Skeletal muscle satellite cell (primary cell): ENCODE measurements at regions not wholly inside any gene's neighbourhood (a gene's known extent, or its start where the extent isn't known, plus 50 kb on each side); places are given as distances from the start of the nearest gene placed in this dataset.
"Not testable (repeated sequence)": the region's sequence is repeated elsewhere in the genome, so short reads cannot be mapped to it uniquely, and the experiment has no call there.

Source experiments
- H3K27me3 ChIP-seq: 2 replicates; pipeline ENCODE4 v1.7.0; 2013; ENCODE audit warnings: low read length; ENCODE audit not compliant: control insufficient read depth, insufficient read depth
- H3K36me3 ChIP-seq: 2 replicates; pipeline ENCODE4 v1.7.0; 2013; ENCODE audit warnings: mild to moderate bottlenecking, control low read depth, low read length; ENCODE audit not compliant: insufficient read depth
- H3K4me1 ChIP-seq: 2 replicates; pipeline ENCODE4 v1.7.0; 2013; ENCODE audit warnings: low read length; ENCODE audit not compliant: control insufficient read depth, insufficient read depth
- H3K4me2 ChIP-seq: 2 replicates; pipeline ENCODE4 v1.7.0; 2013; ENCODE audit warnings: mild to moderate bottlenecking, low read length
- H3K4me3 ChIP-seq: 2 replicates; pipeline ENCODE4 v1.7.0; 2013; ENCODE audit warnings: low read length
- H3K9ac ChIP-seq: 2 replicates; pipeline ENCODE4 v1.7.0; 2013; ENCODE audit warnings: mild to moderate bottlenecking, low read depth, low read length, moderate library complexity
- H3K9me3 ChIP-seq: replicated peaks from 2 replicates; pipeline ENCODE4 v1.7.0; 2013; ENCODE audit warnings: mild to moderate bottlenecking, control low read depth, low read length

GRCh38 chr4:151845551-151845950, 84.7 kb upstream of the GATB start:
- not testable (repeated sequence) for H3K4me2 ChIP-seq, H3K9ac ChIP-seq

DNA sequence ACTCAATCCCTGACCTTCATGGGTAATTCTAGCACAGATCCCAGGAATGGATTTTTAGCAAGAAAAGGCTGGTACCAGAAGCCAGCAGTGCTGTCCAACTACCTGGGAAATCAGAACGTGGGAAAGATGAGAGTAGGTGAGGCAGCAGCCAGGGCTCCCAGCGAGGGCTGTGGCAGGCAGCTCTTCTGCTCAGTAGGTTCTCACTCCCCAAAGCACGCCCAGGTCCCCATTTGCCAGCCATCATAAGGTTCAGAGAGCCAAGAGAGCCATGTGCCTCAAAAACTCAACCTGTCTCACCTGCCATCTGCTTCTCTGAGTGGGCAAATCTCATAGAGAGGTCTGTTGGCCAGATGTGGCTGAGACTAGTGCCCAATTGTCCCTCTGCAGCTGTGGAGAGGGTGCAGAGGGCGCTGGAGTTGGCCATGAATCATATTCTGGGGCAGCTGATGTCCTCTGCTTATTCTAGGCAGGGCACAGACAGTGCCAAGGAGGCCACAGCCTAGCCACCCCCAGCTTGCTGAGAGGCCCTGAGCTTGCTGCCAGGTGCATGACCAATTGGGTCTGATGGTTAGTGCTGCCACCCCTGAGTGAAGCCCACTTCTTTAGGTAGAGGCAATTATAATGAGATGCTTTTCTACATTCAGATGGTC, 81.7 kb upstream of the GATB start:
- Histone ChIP-seq H3K9me3 (no peaks in the 10 kb centered on the region), H3K4me1 (no peaks in the 10 kb centered on the region), H3K4me2 (no peak overlapping the region), H3K9ac (no peak overlapping the region), H3K4me3 (no peak overlapping the region), H3K27me3 (peaks cover 3% of the 10 kb centered on the region), H3K36me3 (no peaks in the 10 kb centered on the region)

More at GRCh38 chr4:151845551-151845950, 84.7 kb upstream of the GATB start:
- H3K4me1 ChIP-seq, H3K36me3 ChIP-seq, H3K9me3 ChIP-seq, H3K27me3 ChIP-seq, H3K4me3 ChIP-seq: not testable (repeated sequence)

DNA sequence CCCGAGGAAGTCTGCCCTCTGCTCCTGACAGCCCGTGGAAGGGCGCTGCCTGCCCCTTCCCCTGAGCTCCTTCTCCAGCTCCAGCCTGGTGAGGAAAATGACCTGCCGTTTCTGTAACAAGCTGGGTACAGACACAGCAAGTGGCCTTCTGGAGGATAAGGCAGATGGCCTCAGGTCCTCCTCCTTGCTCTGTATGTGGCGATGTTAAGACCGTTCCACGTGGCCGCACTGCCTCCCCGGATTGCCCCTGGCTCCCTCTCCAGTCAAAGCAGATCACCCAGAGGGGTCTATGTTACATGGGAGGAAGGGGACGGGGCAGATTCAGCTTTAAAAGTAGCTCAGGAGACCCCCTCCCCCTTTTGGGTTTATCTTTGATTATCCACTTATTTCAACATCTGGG, 80.3 kb upstream of the GATB start:
- Histone ChIP-seq H3K4me1 (no peaks in the 10 kb centered on the region), H3K9me3 (no peaks in the 10 kb centered on the region), H3K27me3 (peaks cover 3% of the 10 kb centered on the region), H3K4me3 (no peak overlapping the region), H3K4me2 (no peak overlapping the region), H3K36me3 (no peaks in the 10 kb centered on the region), H3K9ac (no peak overlapping the region)

DNA sequence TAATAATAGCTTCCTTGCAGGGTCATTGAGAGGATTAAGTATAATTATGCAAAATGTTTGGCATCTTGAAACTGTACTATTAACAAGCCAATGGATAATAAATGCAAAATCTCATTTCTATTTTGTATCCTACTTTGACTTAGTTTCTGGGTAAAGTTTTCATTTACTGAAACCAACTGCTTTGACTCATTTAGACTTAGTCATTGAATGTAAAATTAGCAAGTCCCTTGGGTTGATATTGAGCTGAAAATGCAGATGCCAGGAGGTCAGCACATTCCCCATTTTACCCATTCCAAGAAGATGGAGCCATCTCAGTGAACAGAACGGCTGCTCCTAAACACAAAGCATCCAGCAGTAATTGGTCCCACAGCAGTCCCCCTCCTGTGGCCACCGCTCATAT, 74.7 kb upstream of the GATB start:
- Histone ChIP-seq H3K4me1 (no peaks in the 10 kb centered on the region), H3K36me3 (no peaks in the 10 kb centered on the region), H3K9ac (no peak overlapping the region), H3K4me3 (no peak overlapping the region), H3K9me3 (no peaks in the 10 kb centered on the region), H3K27me3 (no peaks in the 10 kb centered on the region), H3K4me2 (no peak overlapping the region)

DNA sequence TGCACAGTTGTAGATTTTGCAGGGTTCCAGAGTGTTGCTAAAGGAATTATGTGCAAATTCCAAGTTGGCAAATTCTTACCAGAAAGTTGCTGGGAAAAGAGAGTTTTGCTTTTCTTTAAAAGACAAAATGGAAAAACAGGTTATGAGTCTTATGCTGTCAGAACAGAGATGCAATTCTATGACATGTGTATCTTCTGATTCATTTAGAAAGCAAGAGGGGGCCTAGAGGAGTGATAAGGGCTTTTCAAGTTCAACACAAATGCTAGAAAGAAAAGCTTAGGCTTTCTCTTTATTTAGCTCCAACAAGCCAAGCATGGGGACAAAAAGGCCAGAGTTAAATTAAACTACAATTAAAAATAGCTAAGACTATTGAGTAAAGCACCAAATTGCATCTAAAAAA, 72.4 kb upstream of the GATB start:
- Histone ChIP-seq H3K4me3 (no peak overlapping the region), H3K27me3 (no peaks in the 10 kb centered on the region), H3K9me3 (no peaks in the 10 kb centered on the region), H3K9ac (no peak overlapping the region), H3K4me2 (no peak overlapping the region), H3K4me1 (no peaks in the 10 kb centered on the region), H3K36me3 (no peaks in the 10 kb centered on the region)

DNA sequence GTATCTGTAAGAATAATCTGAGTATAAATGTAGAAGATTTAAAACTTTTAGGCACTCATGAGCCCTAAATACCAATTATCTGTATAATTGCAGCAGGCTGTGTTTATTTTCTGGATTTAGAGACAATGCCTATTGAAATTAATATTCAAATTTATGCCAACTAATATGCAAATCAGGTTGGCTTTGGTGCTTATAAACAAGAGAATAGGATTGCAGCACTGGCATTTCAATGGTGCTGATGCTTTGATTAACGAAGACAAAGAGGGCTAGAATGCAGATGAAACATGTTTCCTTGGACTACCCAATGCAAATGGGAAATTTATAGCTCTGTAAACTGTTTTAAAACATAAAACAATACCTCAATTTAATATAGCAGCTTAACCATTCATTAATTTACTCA, 70.7 kb upstream of the GATB start:
- Histone ChIP-seq H3K4me2 (no peak overlapping the region), H3K9ac (no peak overlapping the region), H3K4me1 (no peaks in the 10 kb centered on the region), H3K9me3 (no peaks in the 10 kb centered on the region), H3K4me3 (no peak overlapping the region), H3K36me3 (no peaks in the 10 kb centered on the region), H3K27me3 (no peaks in the 10 kb centered on the region)

DNA sequence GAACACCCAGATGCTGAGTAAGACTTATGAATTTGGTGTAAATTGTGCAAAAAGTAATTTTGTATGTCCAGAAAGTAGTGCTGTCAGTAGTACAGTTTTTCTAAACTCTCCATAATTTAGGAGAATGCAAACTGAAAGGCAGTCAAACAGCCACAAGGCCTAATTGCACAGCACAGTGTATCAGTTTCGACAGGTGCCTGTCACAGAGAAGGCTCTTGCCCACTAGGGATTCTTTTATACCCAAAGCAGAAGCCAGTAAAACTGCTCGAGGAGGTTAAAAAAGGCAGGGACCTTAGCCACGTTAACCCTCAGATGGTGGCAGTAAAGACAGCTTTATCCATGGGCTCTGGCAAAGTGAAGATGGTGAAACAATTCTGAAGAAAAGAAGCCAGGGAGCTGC, 69.4 kb upstream of the GATB start:
- no peaks in the 10 kb centered on the region for H3K27me3 ChIP-seq
- H3K9ac ChIP-seq: no peak overlapping the region
- no peak overlapping the region for H3K4me3 ChIP-seq
- no peak overlapping the region for H3K4me2 ChIP-seq
- no peaks in the 10 kb centered on the region for H3K36me3 ChIP-seq
- H3K4me1 ChIP-seq: no peaks in the 10 kb centered on the region
- H3K9me3 ChIP-seq: no peaks in the 10 kb centered on the region

DNA sequence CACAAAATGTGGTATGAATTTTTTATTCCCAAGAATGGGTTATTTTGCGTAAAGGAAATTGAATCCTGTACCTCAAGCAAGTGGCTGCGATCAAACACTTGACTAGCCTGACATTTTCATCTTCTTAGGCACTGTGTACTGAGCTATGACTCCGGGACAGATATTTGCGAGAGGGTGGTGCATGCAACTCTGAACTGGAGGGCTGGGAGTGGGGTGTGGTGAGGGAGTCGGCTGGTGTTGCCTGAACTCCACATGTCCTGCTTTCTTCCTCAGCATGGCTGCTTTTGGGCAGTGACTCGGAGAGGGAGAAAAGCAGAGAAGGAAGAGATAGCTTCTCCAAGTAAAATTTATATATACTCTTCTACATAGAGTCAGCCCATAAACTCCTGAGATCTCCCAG, 68.5 kb upstream of the GATB start:
- Histone ChIP-seq H3K36me3 (no peaks in the 10 kb centered on the region), H3K9ac (no peak overlapping the region), H3K27me3 (no peaks in the 10 kb centered on the region), H3K4me2 (no peak overlapping the region), H3K4me1 (no peaks in the 10 kb centered on the region), H3K4me3 (no peak overlapping the region), H3K9me3 (no peaks in the 10 kb centered on the region)

GRCh38 chr4:151824656-151825055, 63.8 kb upstream of the GATB start:
- Histone ChIP-seq H3K9ac (no peak overlapping the region), H3K9me3 (no peaks in the 10 kb centered on the region), H3K4me3 (no peak overlapping the region), H3K27me3 (no peaks in the 10 kb centered on the region), H3K4me1 (no peaks in the 10 kb centered on the region), H3K36me3 (no peaks in the 10 kb centered on the region), H3K4me2 (no peak overlapping the region)

- Histone ChIP-seq H3K4me3 (no peak overlapping the region), H3K9ac (no peak overlapping the region), H3K4me1 (no peaks in the 10 kb centered on the region), H3K4me2 (no peak overlapping the region), H3K9me3 (no peaks in the 10 kb centered on the region), H3K36me3 (no peaks in the 10 kb centered on the region), H3K27me3 (no peaks in the 10 kb centered on the region)
These were observed 61.5 kb upstream of the GATB start for GRCh38 chr4:151822331-151822730.

GRCh38 chr4:151820004-151820403, 59.2 kb upstream of the GATB start:
- H3K9ac ChIP-seq: no peak overlapping the region
- no peaks in the 10 kb centered on the region for H3K27me3 ChIP-seq
- no peak overlapping the region for H3K4me2 ChIP-seq
- no peaks in the 10 kb centered on the region for H3K9me3 ChIP-seq
- no peak overlapping the region for H3K4me3 ChIP-seq
- no peaks in the 10 kb centered on the region for H3K36me3 ChIP-seq
- H3K4me1 ChIP-seq: no peaks in the 10 kb centered on the region

DNA sequence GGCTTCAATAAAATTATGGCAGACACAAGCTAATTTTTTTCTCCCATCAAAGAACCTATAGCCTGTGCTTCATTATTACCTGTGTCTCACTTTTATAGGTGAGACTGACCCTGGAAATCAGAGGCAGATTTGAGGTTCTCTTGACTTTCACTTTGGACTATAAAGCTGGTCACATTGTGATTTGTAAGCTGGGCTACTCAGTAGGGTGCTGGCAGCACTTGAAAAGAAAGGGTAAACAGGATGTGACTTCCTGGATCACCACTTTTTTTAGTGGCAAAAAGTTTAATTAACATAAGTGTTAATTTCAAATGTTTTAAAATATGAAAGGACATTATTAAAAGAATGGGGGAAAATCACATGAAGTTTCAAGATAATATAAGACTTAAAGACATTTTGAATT, 50.6 kb upstream of the GATB start:
- Histone ChIP-seq H3K4me3 (no peak overlapping the region), H3K9me3 (no peaks in the 10 kb centered on the region), H3K4me2 (no peak overlapping the region), H3K36me3 (no peaks in the 10 kb centered on the region), H3K27me3 (no peaks in the 10 kb centered on the region), H3K4me1 (peaks cover 18% of the 10 kb centered on the region), H3K9ac (no peak overlapping the region)
